A549 (cell line): ENCODE measurements at regions not wholly inside any gene's neighbourhood (a gene's known extent, or its start where the extent isn't known, plus 50 kb on each side); places are given as distances from the start of the nearest gene placed in this dataset.

Experiments
- ATAC-seq, 2 experiments: fragments of 200-7000 bp in 1 of 2; fragments of >200 bp in 1 of 2; cut with Nextera tagmentation in 1 of 2; cut with Tn5 transposase in 1 of 2; 3 replicates each; pipeline versions ENCODE4 v1.8.0 to v1.9.1; 2018 to 2020; ENCODE audit warnings: mild to moderate bottlenecking in 1 of 2, moderate library complexity in 1 of 2
- CTCF ChIA-PET: fragments of 300-600 bp; sonication (Branson Sonifier 250); formaldehyde crosslinking; extraction: SDS; loops from one replicate; lab custom pipeline; 2021; ENCODE audit warnings: antibody characterized with exemption, inconsistent platforms; lab: Yijun Ruan, JAX
- POLR2A ChIA-PET: fragments of 350-600 bp; formaldehyde crosslinking; extraction: SDS; loops from one replicate; lab custom pipeline; 2021; ENCODE audit warnings: antibody characterized with exemption, inconsistent platforms; lab: Yijun Ruan, JAX
- DNase-seq, 2 experiments: peaks; one replicate each; pipeline versions ENCODE4 v3.0.0 to v3.0.0-alpha.2; 2011 to 2016; ENCODE audit warnings: low read depth in 1 of 2, low spot score in 1 of 2
- FAIRE-seq: peaks from 2 replicates; lab custom pipeline; 2011; peaks lifted over from hg19 to GRCh38; lab: Jason Lieb, UNC
- H3K27ac ChIP-seq, 2 experiments: fragments of >200 bp; sonication (Bioruptor Twin); formaldehyde crosslinking; 3 replicates each; pipeline ENCODE4 v1.5.1; 2016 to 2017
- H3K4me1 ChIP-seq: fragments of >200 bp; sonication (Bioruptor Twin); formaldehyde crosslinking; 3 replicates; pipeline ENCODE4 v1.6.1; 2016
- H3K4me2 ChIP-seq: fragments of >200 bp; sonication (Bioruptor Twin); formaldehyde crosslinking; 3 replicates; pipeline ENCODE4 v1.6.1; 2016
- H3K4me3 ChIP-seq: fragments of >200 bp; sonication (Bioruptor Twin); formaldehyde crosslinking; 3 replicates; pipeline ENCODE4 v1.5.1; 2016
- H3K9me3 ChIP-seq: fragments of >200 bp; sonication (Bioruptor Twin); formaldehyde crosslinking; 3 replicates; pipeline ENCODE4 v1.6.1; 2016
- BCL3 ChIP-seq: fragments of >200 bp; sonication (Bioruptor Twin); formaldehyde crosslinking; IDR thresholded peaks from 3 replicates; pipeline ENCODE4 v1.6.1; 2016
- CBX8 ChIP-seq: fragments of 200-600 bp; sonication (generic); IDR thresholded peaks from 2 replicates; pipeline ENCODE4 v1.6.1; 2016
- CHD4 ChIP-seq: fragments of 200-600 bp; sonication (generic); IDR thresholded peaks from 2 replicates; pipeline ENCODE4 v1.6.1; 2016; ENCODE audit warnings: antibody characterized with exemption, mild to moderate bottlenecking, borderline replicate concordance
- EHF ChIP-seq: fragments of 250-450 bp; sonication (Bioruptor Pico); IDR thresholded peaks from 2 replicates; pipeline ENCODE4 v1.5.0; 2020; ENCODE audit warnings: mild to moderate bottlenecking
- ESRRA ChIP-seq: fragments of 150-350 bp; IDR thresholded peaks from 2 replicates; pipeline ENCODE4 v1.6.1; 2014; ENCODE audit warnings: mild to moderate bottlenecking, low read length, borderline replicate concordance
- FOXS1 ChIP-seq: fragments of 250-450 bp; sonication (Bioruptor Pico); IDR thresholded peaks from 2 replicates; pipeline ENCODE4 v1.5.0; 2020; ENCODE audit warnings: mild to moderate bottlenecking, moderate library complexity
- GATA3 ChIP-seq: IDR thresholded peaks from 2 replicates; pipeline ENCODE4 v1.6.1; 2012; ENCODE audit warnings: borderline replicate concordance
- HDAC2 ChIP-seq: fragments of 200-600 bp; sonication (generic); IDR thresholded peaks from 2 replicates; pipeline ENCODE4 v1.6.1; 2016
- HOXA7 ChIP-seq: fragments of 250-450 bp; sonication (Bioruptor Pico); IDR thresholded peaks from 2 replicates; pipeline ENCODE4 v1.5.0; 2020; ENCODE audit warnings: mild to moderate bottlenecking, moderate library complexity
- HOXB13 ChIP-seq: fragments of 250-450 bp; sonication (Bioruptor Pico); IDR thresholded peaks from 2 replicates; pipeline ENCODE4 v1.5.0; 2020; ENCODE audit warnings: low read depth, mild to moderate bottlenecking, moderate library complexity
- HOXB5 ChIP-seq: fragments of 250-450 bp; sonication (Bioruptor Pico); IDR thresholded peaks from 2 replicates; pipeline ENCODE4 v1.5.0; 2020; ENCODE audit warnings: mild to moderate bottlenecking, moderate library complexity
- JUNB ChIP-seq: fragments of >200 bp; sonication (Bioruptor Twin); formaldehyde crosslinking; IDR thresholded peaks from 2 replicates; pipeline ENCODE4 v1.6.1; 2016
- KDM5A ChIP-seq: fragments of 200-600 bp; sonication (generic); IDR thresholded peaks from 2 replicates; pipeline ENCODE4 v1.6.1; 2016; ENCODE audit warnings: antibody characterized with exemption, mild to moderate bottlenecking
- MYC ChIP-seq: IDR thresholded peaks from 2 replicates; pipeline ENCODE4 v1.6.1; 2012; ENCODE audit warnings: mild to moderate bottlenecking, inconsistent platforms, low read length, improper control_type of control experiment, borderline replicate concordance
- NFE2L2 ChIP-seq: fragments of 150-350 bp; conservative IDR thresholded peaks from 2 replicates; pipeline ENCODE4 v1.6.1; 2014; ENCODE audit warnings: low read length
- NPAS2 ChIP-seq: fragments of 250-450 bp; sonication (Bioruptor Pico); IDR thresholded peaks from 2 replicates; pipeline ENCODE4 v1.8.0; 2022; ENCODE audit warnings: mild to moderate bottlenecking, moderate library complexity, borderline replicate concordance
- PBX3 ChIP-seq: IDR thresholded peaks from 2 replicates; pipeline ENCODE4 v1.6.1; 2012
- POLR2A ChIP-seq: IDR thresholded peaks from 2 replicates; pipeline ENCODE4 v1.6.1; 2012; ENCODE audit warnings: mild to moderate bottlenecking, low read length
- RNF2 ChIP-seq: fragments of 200-600 bp; sonication (generic); IDR thresholded peaks from 2 replicates; pipeline ENCODE4 v1.6.1; 2016; ENCODE audit warnings: low read depth, mild to moderate bottlenecking, antibody characterized with exemption, moderate library complexity, borderline replicate concordance
- SMC3 ChIP-seq: fragments of >200 bp; sonication (Bioruptor Twin); formaldehyde crosslinking; IDR thresholded peaks from 3 replicates; pipeline ENCODE4 v1.6.1; 2018; ENCODE audit warnings: inconsistent platforms
- SREBF2 ChIP-seq: fragments of 450-650 bp; IDR thresholded peaks from 2 replicates; pipeline ENCODE4 v1.6.1; 2014; ENCODE audit warnings: mild to moderate bottlenecking, moderate library complexity
- TFCP2L1 ChIP-seq: fragments of 250-450 bp; sonication (Bioruptor Pico); IDR thresholded peaks from 2 replicates; pipeline ENCODE4 v1.5.0; 2021; ENCODE audit warnings: mild to moderate bottlenecking
- TP53 ChIP-seq: fragments of 250-450 bp; sonication (Bioruptor Pico); IDR thresholded peaks from 2 replicates; pipeline ENCODE4 v1.5.0; 2021; ENCODE audit warnings: mild to moderate bottlenecking, moderate library complexity
- ZC3H11A ChIP-seq: fragments of 450-650 bp; IDR thresholded peaks from 2 replicates; pipeline ENCODE4 v1.6.1; 2014; ENCODE audit warnings: antibody characterized with exemption, mild to moderate bottlenecking
- ZFP36 ChIP-seq: fragments of 450-650 bp; IDR thresholded peaks from 2 replicates; pipeline ENCODE4 v1.6.1; 2014; ENCODE audit warnings: borderline replicate concordance; ENCODE audit not compliant: partially characterized antibody
- ZNF302 ChIP-seq: fragments of 250-450 bp; sonication (Bioruptor Pico); IDR thresholded peaks from 2 replicates; pipeline ENCODE4 v1.9.0; 2021; ENCODE audit warnings: inconsistent platforms, mild to moderate bottlenecking, moderate library complexity
- WGBS: methylation state at CpG from one replicate; pipeline ENCODE4 v1.1.6; 2017; ENCODE audit errors: missing lambda C conversion rate; 5-methylcytosine and 5-hydroxymethylcytosine counted together
- TF ChIP-seq, protein P1 (sequence below): fragments of 250-450 bp; sonication (Bioruptor Pico); IDR thresholded peaks from 2 replicates; pipeline ENCODE4 v1.5.0; 2020; ENCODE audit warnings: low read depth, mild to moderate bottlenecking, moderate library complexity
- TF ChIP-seq, protein P2 (sequence below): fragments of 150-350 bp; IDR thresholded peaks from 2 replicates; pipeline ENCODE4 v1.6.1; 2014; ENCODE audit warnings: low read depth, mild to moderate bottlenecking, low read length
- TF ChIP-seq, protein P3 (sequence below): fragments of 200-600 bp; sonication (generic); IDR thresholded peaks from 2 replicates; pipeline ENCODE4 v1.6.1; 2016; ENCODE audit warnings: antibody characterized with exemption, mild to moderate bottlenecking, moderate library complexity
- TF ChIP-seq, protein P4 (sequence below): fragments of 450-650 bp; IDR thresholded peaks from 2 replicates; pipeline ENCODE4 v1.6.1; 2014; ENCODE audit warnings: antibody characterized with exemption

DNA sequence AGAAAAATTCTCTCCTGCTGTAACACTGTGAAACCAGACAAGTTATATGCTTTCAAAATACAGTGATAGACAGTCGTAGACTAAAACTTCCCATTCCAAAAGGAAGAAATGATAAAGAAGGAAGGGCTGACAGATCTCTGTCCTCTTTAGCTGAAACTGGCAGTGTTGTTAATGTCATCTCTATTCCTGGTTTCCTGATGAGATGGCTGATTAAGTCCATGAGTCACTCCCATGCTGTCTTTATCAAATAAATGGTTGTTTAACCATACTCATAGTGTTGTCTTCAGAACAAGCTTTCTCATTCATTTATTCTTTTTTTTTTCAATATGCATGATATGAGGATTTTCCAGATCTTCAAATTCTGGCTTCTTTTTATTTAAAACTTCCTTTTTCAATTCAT, 952.2 kb upstream of the WWC1 start:
- ChIA-PET POLR2A (no interaction called here), CTCF (no interaction called here)
- no peak for DNase-seq
- Histone ChIP-seq H3K27ac (no peak overlapping the region), H3K4me3 (no peak overlapping the region), H3K4me2 (no peak overlapping the region), H3K4me1 (no peaks in the 10 kb centered on the region), H3K9me3 (no peaks in the 10 kb centered on the region)
- no peak for ATAC-seq
- TF ChIP-seq, protein P1, sequence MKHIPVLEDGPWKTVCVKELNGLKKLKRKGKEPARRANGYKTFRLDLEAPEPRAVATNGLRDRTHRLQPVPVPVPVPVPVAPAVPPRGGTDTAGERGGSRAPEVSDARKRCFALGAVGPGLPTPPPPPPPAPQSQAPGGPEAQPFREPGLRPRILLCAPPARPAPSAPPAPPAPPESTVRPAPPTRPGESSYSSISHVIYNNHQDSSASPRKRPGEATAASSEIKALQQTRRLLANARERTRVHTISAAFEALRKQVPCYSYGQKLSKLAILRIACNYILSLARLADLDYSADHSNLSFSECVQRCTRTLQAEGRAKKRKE (CRISPR knock-in tag): no peak
- no peak for TF ChIP-seq ZC3H11A
- TF ChIP-seq PBX3: no peak
- no peak for TF ChIP-seq HDAC2
- no peak for TF ChIP-seq RNF2
- TF ChIP-seq HOXB13 (CRISPR knock-in tag): no peak
- TF ChIP-seq, protein P2, sequence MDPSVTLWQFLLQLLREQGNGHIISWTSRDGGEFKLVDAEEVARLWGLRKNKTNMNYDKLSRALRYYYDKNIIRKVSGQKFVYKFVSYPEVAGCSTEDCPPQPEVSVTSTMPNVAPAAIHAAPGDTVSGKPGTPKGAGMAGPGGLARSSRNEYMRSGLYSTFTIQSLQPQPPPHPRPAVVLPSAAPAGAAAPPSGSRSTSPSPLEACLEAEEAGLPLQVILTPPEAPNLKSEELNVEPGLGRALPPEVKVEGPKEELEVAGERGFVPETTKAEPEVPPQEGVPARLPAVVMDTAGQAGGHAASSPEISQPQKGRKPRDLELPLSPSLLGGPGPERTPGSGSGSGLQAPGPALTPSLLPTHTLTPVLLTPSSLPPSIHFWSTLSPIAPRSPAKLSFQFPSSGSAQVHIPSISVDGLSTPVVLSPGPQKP: no peak
- no peak for TF ChIP-seq GATA3
- TF ChIP-seq TFCP2L1 (CRISPR knock-in tag): no peak
- TF ChIP-seq CHD4: no peak
- no peak for TF ChIP-seq SMC3
- TF ChIP-seq JUNB: no peak
- no peak for TF ChIP-seq NFE2L2
- TF ChIP-seq CBX8: no peak
- TF ChIP-seq POLR2A: no peak
- no peak for TF ChIP-seq HOXB5 (CRISPR knock-in tag)
- no peak for FAIRE-seq
- WGBS: 0% methylated on average over 1 of the region's 1 CpG

DNA sequence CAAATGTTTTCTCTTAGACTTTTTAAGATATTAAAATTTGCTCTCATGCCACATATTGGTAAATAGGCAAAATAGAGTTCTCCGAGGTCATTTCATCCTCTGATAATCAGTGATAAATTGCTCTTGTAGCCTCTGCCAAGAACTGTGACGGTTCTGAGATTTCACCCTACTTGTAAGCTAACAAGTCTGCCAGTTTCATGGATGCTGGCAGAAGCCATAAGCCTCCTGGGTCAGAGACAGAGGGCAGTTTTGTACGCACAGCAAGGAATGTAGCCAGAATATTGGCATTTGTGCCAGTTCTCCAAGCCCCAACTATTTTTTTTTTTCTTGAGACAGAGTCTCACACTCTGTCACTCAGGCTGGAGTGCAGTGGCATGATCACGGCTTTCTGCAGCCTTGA, 945.0 kb upstream of the WWC1 start:
- H3K27ac ChIP-seq: no peak overlapping the region
- CTCF ChIA-PET: interaction anchor here (0.6 kb wide), 1 partner anchor 23 kb away, joined by 3 read pairs; no protein-coding TSS in a partner anchor
- 17% methylated on average over 4 of the region's 4 CpGs for WGBS
- H3K4me3 ChIP-seq: no peak overlapping the region
- no peak for TF ChIP-seq HOXA7 (CRISPR knock-in tag)
- TF ChIP-seq TP53 (CRISPR knock-in tag): no peak
- TF ChIP-seq SREBF2: no peak
- no peak for TF ChIP-seq HOXB13 (CRISPR knock-in tag)
- TF ChIP-seq, protein P3, sequence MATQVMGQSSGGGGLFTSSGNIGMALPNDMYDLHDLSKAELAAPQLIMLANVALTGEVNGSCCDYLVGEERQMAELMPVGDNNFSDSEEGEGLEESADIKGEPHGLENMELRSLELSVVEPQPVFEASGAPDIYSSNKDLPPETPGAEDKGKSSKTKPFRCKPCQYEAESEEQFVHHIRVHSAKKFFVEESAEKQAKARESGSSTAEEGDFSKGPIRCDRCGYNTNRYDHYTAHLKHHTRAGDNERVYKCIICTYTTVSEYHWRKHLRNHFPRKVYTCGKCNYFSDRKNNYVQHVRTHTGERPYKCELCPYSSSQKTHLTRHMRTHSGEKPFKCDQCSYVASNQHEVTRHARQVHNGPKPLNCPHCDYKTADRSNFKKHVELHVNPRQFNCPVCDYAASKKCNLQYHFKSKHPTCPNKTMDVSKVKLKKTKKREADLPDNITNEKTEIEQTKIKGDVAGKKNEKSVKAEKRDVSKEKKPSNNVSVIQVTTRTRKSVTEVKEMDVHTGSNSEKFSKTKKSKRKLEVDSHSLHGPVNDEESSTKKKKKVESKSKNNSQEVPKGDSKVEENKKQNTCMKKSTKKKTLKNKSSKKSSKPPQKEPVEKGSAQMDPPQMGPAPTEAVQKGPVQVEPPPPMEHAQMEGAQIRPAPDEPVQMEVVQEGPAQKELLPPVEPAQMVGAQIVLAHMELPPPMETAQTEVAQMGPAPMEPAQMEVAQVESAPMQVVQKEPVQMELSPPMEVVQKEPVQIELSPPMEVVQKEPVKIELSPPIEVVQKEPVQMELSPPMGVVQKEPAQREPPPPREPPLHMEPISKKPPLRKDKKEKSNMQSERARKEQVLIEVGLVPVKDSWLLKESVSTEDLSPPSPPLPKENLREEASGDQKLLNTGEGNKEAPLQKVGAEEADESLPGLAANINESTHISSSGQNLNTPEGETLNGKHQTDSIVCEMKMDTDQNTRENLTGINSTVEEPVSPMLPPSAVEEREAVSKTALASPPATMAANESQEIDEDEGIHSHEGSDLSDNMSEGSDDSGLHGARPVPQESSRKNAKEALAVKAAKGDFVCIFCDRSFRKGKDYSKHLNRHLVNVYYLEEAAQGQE: no peak
- no peak for TF ChIP-seq EHF (CRISPR knock-in tag)
- TF ChIP-seq ESRRA: no peak
- no peak for TF ChIP-seq MYC
- TF ChIP-seq JUNB: no peak
- TF ChIP-seq, protein P4, sequence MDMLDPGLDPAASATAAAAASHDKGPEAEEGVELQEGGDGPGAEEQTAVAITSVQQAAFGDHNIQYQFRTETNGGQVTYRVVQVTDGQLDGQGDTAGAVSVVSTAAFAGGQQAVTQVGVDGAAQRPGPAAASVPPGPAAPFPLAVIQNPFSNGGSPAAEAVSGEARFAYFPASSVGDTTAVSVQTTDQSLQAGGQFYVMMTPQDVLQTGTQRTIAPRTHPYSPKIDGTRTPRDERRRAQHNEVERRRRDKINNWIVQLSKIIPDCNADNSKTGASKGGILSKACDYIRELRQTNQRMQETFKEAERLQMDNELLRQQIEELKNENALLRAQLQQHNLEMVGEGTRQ: no peak
- TF ChIP-seq FOXS1 (CRISPR knock-in tag): no peak
- no peak for TF ChIP-seq BCL3
- no peak for TF ChIP-seq SMC3
- no peak for TF ChIP-seq KDM5A
- no peak for TF ChIP-seq NPAS2
- no peak for TF ChIP-seq ZNF302 (CRISPR knock-in tag)
- TF ChIP-seq ZFP36: no peak
- TF ChIP-seq, all 56 proteins: peak for 0
- POLR2A ChIA-PET: no interaction called here
- no peak for ATAC-seq
- no peak for FAIRE-seq
- no peak for DNase-seq
- Histone ChIP-seq H3K4me1 (no peaks in the 10 kb centered on the region), H3K4me2 (no peak overlapping the region), H3K9me3 (no peaks in the 10 kb centered on the region)
